NCI-H1048 (cell line): ENCODE measurements at regions not wholly inside any gene's neighbourhood (a gene's known extent, or its start where the extent isn't known, plus 50 kb on each side); places are given as distances from the start of the nearest gene placed in this dataset.
"Not testable (repeated sequence)": the region's sequence is repeated elsewhere in the genome, so short reads cannot be mapped to it uniquely, and the experiment has no call there.

Experiments used
- DNase-seq: peaks from one replicate; lab custom pipeline; 2025; lab: John Stamatoyannopoulos, UW

GRCh38 chr3:159271799-159272512 lies 470.1 kb downstream of the MFSD1 start:
- no peak for DNase-seq

- DNase-seq = no peak
Observed at GRCh38 chr3:159273070-159273469, 471.2 kb downstream of the MFSD1 start.

- no peak for DNase-seq
Observed at GRCh38 chr3:159273608-159274007, 471.8 kb downstream of the MFSD1 start.

DNA sequence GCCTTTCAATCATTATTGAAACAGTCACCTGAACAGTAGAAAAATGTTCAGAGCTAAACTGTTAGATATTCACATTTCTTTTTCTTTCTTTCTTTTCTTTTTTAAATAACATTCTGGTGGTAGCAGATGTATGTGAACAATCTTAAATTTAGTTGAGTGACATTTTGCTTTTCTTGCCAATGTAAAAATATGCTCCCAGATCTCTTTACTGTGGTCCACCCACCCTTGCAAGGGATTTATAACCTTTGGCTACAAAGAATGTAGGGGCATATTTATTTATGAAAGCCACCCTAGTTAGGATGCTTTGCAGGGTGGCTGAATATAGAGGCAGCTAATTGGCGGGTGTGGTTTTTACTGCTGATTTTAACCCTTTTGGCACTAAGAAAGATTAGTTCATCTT lies 473.9 kb downstream of the MFSD1 start:
- DNase-seq = no peak

GRCh38 chr3:159277814-159278213 lies 476.0 kb downstream of the MFSD1 start:
- no peak for DNase-seq

GRCh38 chr3:159280386-159281191 lies 478.7 kb downstream of the MFSD1 start:
- DNase-seq = no peak

GRCh38 chr3:159293493-159293892 lies 491.6 kb downstream of the MFSD1 start:
- no peak for DNase-seq

- no peak for DNase-seq
Observed at GRCh38 chr3:159301961-159302360, 500.1 kb downstream of the MFSD1 start.

DNA sequence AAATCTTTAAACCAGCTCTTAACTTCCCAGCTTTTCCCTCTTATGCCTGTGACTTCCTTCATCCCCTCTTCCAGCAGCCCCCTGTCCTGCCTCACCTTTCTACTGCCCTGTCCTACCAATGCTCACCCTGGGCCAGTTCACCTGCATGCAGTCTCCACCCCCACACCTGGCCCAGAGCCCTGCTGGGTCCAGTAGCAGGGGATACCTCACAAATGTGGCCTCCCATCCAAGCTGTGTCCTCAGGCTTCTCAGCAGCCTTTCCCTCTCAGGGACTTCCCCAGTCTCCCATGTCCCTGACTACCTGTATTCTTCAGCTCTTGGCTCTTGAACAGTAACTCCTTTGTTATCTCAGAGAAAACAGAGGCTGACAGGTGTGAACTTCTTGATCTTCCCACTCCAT lies 503.2 kb downstream of the MFSD1 start:
- no peak for DNase-seq

GRCh38 chr3:159316706-159317105 lies 514.9 kb downstream of the MFSD1 start:
- not testable (repeated sequence) for DNase-seq

DNA sequence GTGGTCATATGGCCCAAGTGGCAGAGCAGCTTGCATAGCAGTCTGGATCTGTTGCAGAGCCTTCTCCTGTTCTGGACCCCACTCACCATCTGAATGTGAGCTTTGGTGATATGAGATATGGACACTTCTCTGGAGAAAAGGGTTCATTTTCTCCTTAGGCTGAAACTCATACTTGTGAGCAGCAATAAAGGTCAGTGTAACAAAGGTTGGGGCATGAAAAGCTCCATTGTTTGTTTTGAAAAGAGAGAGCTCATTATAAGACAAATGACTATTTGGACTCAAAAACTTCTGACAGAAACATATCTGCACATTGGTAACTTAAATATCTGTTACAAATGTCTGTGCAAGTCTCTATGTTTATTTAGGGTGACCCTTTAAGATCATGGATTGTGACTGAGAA lies 517.3 kb downstream of the MFSD1 start:
- DNase-seq = no peak

GRCh38 chr3:159322322-159322939 lies 520.6 kb downstream of the MFSD1 start:
- no peak for DNase-seq

- DNase-seq = no peak
Observed at GRCh38 chr3:159323848-159324247, 522.0 kb downstream of the MFSD1 start.

DNA sequence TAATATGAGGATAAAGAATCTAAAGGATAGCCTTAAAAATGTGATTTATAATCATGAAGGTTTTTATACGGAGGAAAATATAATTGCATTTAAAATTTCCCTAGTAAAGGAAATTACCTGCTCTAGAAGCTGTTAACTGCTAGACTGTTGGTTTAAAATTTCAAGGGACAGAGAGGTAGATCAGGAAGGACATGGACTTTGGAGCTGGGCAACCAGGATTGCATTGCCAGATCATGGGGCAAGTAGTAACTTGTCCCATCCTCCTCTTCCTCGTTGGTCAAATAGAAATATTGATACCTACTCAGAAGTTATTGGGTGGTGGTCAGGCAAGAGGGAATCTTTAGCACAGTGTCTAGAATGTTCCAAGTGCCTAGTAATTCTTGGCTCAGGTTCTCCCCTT lies 525.1 kb downstream of the MFSD1 start:
- no peak for DNase-seq

- DNase-seq = no peak
Observed at GRCh38 chr3:159332535-159333099, 530.8 kb downstream of the MFSD1 start.

DNA sequence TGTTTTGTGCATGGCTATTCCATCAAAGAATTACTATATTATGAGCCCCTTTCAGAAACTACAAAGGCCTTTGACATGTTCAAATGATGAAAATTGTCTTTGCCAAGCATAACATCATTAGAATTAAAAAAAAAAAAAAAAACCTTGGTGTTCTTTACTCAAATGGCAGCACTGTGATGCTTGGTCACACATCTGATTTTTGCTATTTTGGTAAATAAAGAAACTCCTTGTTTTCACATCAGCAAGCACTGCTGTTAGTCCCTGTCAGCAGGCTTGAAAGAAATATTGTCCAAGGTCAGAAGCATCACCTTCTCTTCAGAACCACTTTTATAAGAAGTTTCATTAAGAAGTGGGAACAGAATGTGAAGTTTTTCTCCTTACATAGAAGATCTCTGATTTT lies 537.3 kb downstream of the MFSD1 start:
- no peak for DNase-seq

- no peak for DNase-seq
Observed at GRCh38 chr3:159340877-159341500, 539.1 kb downstream of the MFSD1 start.

- DNase-seq = no peak
Observed at GRCh38 chr3:159346271-159346903, 544.5 kb downstream of the MFSD1 start.

DNA sequence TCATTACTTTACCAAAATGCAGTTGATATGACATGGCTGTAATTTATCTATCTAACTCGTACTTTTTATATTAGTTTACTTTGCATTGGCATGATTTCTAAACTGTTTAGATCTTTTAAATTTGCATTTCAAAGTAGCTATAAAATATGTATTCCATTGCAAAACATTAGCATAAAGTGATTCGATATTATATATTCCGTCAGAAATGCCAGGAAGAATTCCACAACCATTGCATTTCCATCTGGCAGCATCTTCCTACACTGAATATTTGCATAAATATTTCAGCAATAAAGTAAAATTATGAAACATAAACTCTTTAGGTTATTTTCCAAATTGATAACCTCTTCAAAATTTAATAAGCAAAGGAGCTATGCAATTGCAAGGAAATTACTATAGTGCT lies 546.6 kb downstream of the MFSD1 start:
- DNase-seq = no peak

DNA sequence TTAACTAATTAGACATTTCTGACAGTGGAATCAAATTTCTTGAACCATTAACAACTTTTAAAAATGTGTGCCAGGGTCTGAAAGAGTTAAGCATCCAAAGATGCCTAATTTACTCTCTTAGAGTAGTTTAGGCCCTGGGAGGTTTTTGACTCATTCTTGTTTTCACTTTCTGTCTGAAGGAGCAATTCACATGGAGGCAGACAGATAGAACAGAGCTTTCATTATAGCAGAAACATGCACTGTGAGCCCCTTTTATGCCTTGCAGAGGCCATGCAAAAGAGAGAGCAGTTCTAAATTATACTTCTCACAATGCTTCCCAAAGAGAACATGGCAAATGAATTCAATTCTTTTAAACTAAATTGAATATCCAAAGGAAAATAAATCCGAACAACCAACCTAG lies 554.8 kb downstream of the MFSD1 start:
- no peak for DNase-seq

DNA sequence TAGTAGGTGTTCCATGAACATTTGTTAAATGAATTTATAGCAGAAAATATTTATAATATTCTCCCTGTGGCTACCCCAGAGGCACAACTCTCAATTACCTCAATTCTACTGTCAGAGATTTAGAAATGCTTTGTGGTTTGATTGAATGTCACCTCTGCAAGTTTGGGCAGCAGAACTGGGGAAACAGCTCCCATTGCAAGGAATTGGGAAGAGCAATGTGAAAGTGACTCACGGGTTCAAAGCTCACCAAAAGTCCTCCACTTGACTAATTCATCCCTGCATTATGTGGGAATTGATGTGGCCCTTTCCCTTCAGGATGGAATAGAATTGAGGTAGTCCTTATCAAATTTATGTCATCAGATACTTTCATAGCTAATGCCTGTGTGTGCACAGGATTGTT lies 562.7 kb downstream of the MFSD1 start:
- DNase-seq = no peak

GRCh38 chr3:159366476-159366875 lies 564.6 kb downstream of the MFSD1 start:
- no peak for DNase-seq
